ENCODE measurements at regions not wholly inside any gene's neighbourhood (a gene's known extent, or its start where the extent isn't known, plus 50 kb on each side); places are given as distances from the start of the nearest gene placed in this dataset.

DNA sequence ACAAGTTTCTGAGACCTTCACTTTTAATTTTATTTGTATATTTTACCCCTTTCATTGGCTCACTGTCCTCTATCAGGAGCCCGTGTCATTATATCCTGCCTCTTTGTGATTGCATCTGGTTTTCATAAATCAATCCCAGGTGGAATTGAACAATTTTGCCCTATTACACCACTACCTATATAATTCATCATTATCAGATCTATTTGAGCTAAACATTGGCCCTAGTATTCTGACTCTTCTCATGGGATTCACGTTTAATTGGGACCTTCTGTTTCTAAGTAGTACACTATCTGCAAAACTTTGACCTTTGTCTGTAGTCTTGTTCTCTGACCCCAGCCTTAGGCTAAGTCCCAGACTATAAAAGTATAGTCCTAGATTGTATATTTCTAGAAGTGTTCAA lies 114.1 kb downstream of the FAT4 start:
- TF ChIP-seq POLR2AphosphoS5 (IDR thresholded peaks at IDR 0.05) (no peak), EP300 (IDR thresholded peaks at IDR 0.05) (no peak)
- TF ChIP-seq, protein P1, sequence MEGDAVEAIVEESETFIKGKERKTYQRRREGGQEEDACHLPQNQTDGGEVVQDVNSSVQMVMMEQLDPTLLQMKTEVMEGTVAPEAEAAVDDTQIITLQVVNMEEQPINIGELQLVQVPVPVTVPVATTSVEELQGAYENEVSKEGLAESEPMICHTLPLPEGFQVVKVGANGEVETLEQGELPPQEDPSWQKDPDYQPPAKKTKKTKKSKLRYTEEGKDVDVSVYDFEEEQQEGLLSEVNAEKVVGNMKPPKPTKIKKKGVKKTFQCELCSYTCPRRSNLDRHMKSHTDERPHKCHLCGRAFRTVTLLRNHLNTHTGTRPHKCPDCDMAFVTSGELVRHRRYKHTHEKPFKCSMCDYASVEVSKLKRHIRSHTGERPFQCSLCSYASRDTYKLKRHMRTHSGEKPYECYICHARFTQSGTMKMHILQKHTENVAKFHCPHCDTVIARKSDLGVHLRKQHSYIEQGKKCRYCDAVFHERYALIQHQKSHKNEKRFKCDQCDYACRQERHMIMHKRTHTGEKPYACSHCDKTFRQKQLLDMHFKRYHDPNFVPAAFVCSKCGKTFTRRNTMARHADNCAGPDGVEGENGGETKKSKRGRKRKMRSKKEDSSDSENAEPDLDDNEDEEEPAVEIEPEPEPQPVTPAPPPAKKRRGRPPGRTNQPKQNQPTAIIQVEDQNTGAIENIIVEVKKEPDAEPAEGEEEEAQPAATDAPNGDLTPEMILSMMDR (IDR thresholded peaks at IDR 0.05) = no peak
- Histone ChIP-seq H3K27ac (no peak overlapping the region), H3K36me3 (no peaks in the 10 kb centered on the region), H3K9me3 (no peaks in the 10 kb centered on the region), H3K27me3 (no peaks in the 10 kb centered on the region), H3K4me3 (no peak overlapping the region), H3K4me1 (no peaks in the 10 kb centered on the region)
- intact Hi-C loops (cut with DNase I) = no loop called here
- 43 to 70% methylated on average over 2 of the region's 2 CpGs for WGBS, 2 donors
- DNase-seq = no peak

DNA sequence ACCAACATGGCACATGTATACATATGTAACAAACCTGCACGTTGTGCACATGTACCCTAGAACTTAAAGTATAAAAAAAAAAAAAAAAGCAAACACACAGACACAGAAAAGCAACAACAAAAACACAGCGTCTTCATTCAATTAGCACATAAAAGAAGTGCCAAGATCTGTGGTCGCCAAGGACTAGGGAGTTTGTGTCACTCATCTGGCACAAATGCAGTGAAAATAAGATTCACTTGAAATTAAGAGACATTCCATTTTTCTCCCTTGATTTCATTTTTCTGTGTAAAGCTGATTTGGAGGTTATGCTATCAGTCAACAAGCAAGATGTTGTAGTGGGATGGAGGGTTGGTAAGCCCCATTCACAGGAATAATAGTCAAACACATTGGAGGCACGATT lies 115.3 kb downstream of the FAT4 start:
- Histone ChIP-seq H3K4me3 (no peak overlapping the region), H3K9me3 (no peaks in the 10 kb centered on the region), H3K36me3 (peaks cover 0 to 11% (median 6%) of the 10 kb centered on the region in 4 donors), H3K27me3 (no peaks in the 10 kb centered on the region), H3K4me1 (no peaks in the 10 kb centered on the region), H3K27ac (no peak overlapping the region)
- TF ChIP-seq, protein P1 (IDR thresholded peaks at IDR 0.05) = no peak
- TF ChIP-seq POLR2A (IDR thresholded peaks at IDR 0.05) (no peak), POLR2AphosphoS5 (IDR thresholded peaks at IDR 0.05) (no peak), EP300 (IDR thresholded peaks at IDR 0.05) (no peak)
- 68 to 78% methylated on average over 4 of the region's 4 CpGs for WGBS, 2 donors
- intact Hi-C loops (cut with DNase I) = no loop called here
- no peak for DNase-seq

GRCh38 chr4:125432078-125432477 lies 117.3 kb downstream of the FAT4 start:
- peaks cover 0 to 28% (median 6%) of the 10 kb centered on the region in 4 donors for H3K36me3 ChIP-seq
- no peaks in the 10 kb centered on the region for H3K9me3 ChIP-seq
- intact Hi-C loops (cut with DNase I) = no loop called here
- no peaks in the 10 kb centered on the region for H3K27me3 ChIP-seq
- TF ChIP-seq POLR2A (IDR thresholded peaks at IDR 0.05) (no peak), EP300 (IDR thresholded peaks at IDR 0.05) (no peak), POLR2AphosphoS5 (IDR thresholded peaks at IDR 0.05) (no peak)
- TF ChIP-seq, protein P1 (IDR thresholded peaks at IDR 0.05) = no peak
- no peaks in the 10 kb centered on the region for H3K4me1 ChIP-seq
- no peak for DNase-seq
- 57 to 61% methylated on average over 2 of the region's 2 CpGs for WGBS, 2 donors
- H3K4me3 ChIP-seq = no peak overlapping the region
- H3K27ac ChIP-seq = no peak overlapping the region

DNA sequence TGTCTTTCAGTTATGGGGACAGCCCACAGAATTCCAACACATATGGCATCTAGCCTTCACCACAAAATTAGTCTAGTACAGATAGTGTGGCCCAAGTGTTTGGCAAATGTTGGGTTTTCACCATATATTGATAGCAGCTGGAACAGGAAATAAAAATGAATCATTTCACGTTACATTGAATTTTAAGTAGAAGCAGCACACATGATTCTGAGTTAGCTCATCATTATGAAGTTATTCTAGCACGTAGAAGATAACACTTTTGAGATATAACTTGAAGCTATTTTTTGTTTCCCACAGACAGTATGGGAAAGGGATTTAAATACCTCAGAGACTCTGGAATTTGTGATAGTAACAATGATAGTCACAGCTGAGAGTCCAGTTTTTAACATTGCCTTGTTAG lies 118.7 kb downstream of the FAT4 start:
- TF ChIP-seq EP300 (IDR thresholded peaks at IDR 0.05) (no peak), POLR2A (IDR thresholded peaks at IDR 0.05) (no peak), POLR2AphosphoS5 (IDR thresholded peaks at IDR 0.05) (no peak)
- TF ChIP-seq, protein P1 (IDR thresholded peaks at IDR 0.05) = no peak
- H3K27ac ChIP-seq = peak overlapping the region in 1 of 4 donors; percentile 27
- no peak for DNase-seq
- intact Hi-C loops (cut with DNase I) = no loop called here
- H3K4me1 ChIP-seq = no peaks in the 10 kb centered on the region
- no peaks in the 10 kb centered on the region for H3K9me3 ChIP-seq
- H3K27me3 ChIP-seq = no peaks in the 10 kb centered on the region
- WGBS, 2 donors = 69 to 82% methylated on average over 2 of the region's 2 CpGs
- peaks cover 0 to 31% (median 6%) of the 10 kb centered on the region in 4 donors for H3K36me3 ChIP-seq
- no peak overlapping the region for H3K4me3 ChIP-seq

DNA sequence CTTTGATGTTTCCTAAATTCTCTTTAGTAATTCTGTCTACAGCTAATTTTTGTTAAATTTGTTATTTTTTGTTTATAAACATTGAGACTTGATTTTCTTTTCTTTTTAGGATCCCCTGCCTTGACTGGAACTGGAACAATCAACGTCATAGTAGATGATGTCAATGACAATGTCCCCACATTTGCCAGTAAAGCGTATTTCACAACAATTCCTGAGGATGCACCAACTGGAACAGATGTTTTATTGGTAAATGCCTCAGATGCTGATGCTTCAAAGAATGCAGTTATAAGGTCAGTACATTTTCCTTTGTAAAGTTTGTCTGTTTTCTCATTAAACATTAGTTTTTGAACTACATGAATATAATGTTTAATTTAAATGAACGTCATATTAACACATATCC lies 119.4 kb downstream of the FAT4 start:
- peak overlapping the region in 1 of 4 donors; percentile 27 for H3K27ac ChIP-seq
- intact Hi-C loops (cut with DNase I) = no loop called here
- H3K4me1 ChIP-seq = no peaks in the 10 kb centered on the region
- H3K36me3 ChIP-seq = peaks cover 0 to 31% (median 6%) of the 10 kb centered on the region in 4 donors
- 85 to 87% methylated on average over 3 of the region's 3 CpGs for WGBS, 2 donors
- H3K9me3 ChIP-seq = no peaks in the 10 kb centered on the region
- H3K4me3 ChIP-seq = no peak overlapping the region
- DNase-seq = no peak
- no peaks in the 10 kb centered on the region for H3K27me3 ChIP-seq
- TF ChIP-seq, protein P1 (IDR thresholded peaks at IDR 0.05) = no peak
- no peak for TF ChIP-seq EP300 (IDR thresholded peaks at IDR 0.05)
- no peak for TF ChIP-seq POLR2A (IDR thresholded peaks at IDR 0.05)
- TF ChIP-seq POLR2AphosphoS5 (IDR thresholded peaks at IDR 0.05) = no peak
